ENCODE measurements at regions not wholly inside any gene's neighbourhood (a gene's known extent, or its start where the extent isn't known, plus 50 kb on each side); places are given as distances from the start of the nearest gene placed in this dataset.

DNA sequence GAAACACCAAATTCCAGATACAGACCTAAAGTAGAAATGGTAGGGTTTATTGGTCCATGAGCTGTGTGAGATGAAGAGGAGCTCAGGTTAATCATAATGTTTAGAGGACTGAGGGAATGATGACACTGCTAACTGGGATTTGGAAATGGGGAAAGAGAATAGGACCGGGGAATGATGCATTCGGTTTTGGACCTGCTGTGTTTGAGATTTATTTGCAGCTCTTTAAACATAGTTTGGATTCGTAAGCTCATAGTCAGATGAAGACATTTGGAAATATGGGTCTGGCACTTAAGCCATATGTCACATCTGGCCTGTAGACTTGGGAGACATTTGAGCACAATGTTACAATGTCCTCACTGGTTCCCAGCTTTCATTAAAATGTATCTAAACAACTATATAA is 127.9 kb upstream of the DUSP10 start:
- TF ChIP-seq, protein P1, sequence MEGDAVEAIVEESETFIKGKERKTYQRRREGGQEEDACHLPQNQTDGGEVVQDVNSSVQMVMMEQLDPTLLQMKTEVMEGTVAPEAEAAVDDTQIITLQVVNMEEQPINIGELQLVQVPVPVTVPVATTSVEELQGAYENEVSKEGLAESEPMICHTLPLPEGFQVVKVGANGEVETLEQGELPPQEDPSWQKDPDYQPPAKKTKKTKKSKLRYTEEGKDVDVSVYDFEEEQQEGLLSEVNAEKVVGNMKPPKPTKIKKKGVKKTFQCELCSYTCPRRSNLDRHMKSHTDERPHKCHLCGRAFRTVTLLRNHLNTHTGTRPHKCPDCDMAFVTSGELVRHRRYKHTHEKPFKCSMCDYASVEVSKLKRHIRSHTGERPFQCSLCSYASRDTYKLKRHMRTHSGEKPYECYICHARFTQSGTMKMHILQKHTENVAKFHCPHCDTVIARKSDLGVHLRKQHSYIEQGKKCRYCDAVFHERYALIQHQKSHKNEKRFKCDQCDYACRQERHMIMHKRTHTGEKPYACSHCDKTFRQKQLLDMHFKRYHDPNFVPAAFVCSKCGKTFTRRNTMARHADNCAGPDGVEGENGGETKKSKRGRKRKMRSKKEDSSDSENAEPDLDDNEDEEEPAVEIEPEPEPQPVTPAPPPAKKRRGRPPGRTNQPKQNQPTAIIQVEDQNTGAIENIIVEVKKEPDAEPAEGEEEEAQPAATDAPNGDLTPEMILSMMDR (IDR thresholded peaks at IDR 0.05), result no peak
- TF ChIP-seq POLR2A (IDR thresholded peaks at IDR 0.05), result no peak
